Right ventricle myocardium inferior (tissue), 1 donor: ENCODE measurements at regions not wholly inside any gene's neighbourhood (a gene's known extent, or its start where the extent isn't known, plus 50 kb on each side); places are given as distances from the start of the nearest gene placed in this dataset.
A peak's percentile ranks its signal among the peaks of the same experiment; 100 is the strongest.
"Not testable (repeated sequence)": the region's sequence is repeated elsewhere in the genome, so short reads cannot be mapped to it uniquely, and the experiment has no call there.

Experiments
- ATAC-seq: fragments of 200-7000 bp; cut with Tn5 transposase; one replicate; pipeline ENCODE4 v1.9.1; 2020; ENCODE audit warnings: mild to moderate bottlenecking, moderate library complexity
- DNase-seq: peaks from one replicate; pipeline ENCODE4 v3.0.0; 2021; ENCODE audit errors: missing footprints
- intact Hi-C: fragments of 100-400 bp; cut with DNase I; formaldehyde crosslinking; loops from one replicate; pipeline ENCODE4 v1.11.0; 2022
- donor health status: DM: no; HTN: yes; CAD: no; lungs with severe emphysema.

DNA sequence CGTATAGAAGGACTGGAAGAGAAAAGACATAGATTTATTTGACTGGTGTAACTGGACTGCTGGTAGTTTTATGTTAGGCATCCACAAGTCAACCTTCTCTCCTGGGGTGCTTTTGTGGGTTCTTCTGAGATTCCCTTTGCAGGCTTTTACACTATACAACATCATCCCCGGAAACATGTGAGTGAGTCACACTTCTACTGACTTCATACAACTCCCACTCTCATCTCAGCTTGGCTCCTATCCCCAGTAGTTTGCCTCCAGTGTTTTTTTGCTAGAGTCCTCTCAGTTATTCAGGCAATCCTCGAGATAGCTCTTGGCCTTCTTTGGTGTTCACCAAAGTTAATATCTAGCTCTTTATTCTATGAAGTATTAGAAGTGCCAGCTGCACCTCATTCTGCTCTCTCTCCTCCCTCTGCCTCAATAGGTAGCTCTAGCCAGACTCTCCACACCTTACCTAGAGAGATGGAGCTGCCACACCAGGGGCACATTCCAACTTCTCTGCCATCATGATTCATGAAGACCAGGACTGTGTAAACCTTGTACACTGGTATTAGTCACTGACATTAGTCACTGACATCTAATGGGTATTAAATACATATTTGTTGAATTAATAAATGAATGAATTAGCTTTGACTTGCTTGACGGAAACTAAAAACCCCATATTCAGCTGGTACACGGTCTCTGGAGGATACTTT is 281.9 kb downstream of the PPP1R3A start:
- ATAC-seq (no peak), DNase-seq (no peak)
- intact Hi-C loops: no loop called here

- intact Hi-C loops: no loop called here
Measured at GRCh38 chr7:113635492-113635891, 283.3 kb downstream of the PPP1R3A start.

GRCh38 chr7:113633073-113633472 is 285.7 kb downstream of the PPP1R3A start:
- DNase-seq (no peak), ATAC-seq (no peak)
- intact Hi-C loops: no loop called here

More at GRCh38 chr7:113635492-113635891, 283.3 kb downstream of the PPP1R3A start:
- ATAC-seq: no peak
- DNase-seq: no peak

DNA sequence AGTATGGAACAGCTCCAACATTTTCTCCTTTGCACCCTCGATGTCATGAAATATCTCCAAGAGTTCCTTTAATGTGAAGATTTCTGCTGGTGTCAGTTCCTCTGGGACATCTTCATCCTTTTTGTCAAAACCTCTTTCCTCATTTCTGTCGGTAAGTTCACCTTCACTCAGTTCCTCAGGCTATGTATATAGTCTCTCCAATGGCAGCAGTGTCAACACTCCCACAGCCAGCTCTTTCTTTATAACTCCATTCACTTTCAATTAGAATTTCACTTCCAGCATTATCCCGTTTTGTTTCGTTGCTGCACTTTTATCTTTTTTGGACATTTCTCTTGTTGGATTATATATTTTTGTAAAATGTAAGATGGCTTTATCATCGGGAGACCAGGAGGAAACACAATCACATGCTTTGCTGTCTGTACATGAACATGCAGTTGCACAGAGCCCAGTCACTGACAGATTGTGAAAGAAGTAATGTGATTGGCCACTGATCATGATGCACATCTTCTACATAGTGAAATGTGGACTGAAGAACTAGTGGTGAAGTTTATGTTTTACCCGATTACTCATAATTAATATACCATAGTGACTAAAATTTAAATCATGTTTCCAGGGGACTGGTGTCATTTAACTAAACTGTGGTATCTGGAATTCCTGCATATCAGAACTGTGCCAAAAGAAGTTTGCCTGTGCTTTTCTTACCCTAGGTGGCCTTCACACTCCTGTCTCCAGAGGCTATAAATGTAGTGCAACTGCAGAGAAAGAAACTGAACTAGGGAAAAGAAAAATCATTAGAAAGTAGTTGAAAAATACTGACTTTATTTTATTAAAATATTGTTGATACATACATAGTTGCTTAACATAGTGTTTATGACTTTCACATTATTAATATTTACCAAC is 289.6 kb downstream of the PPP1R3A start:
- ATAC-seq (no peak), DNase-seq (no peak)
- intact Hi-C loops: no loop called here

GRCh38 chr7:113625494-113626102 is 293.2 kb downstream of the PPP1R3A start:
- no peak for ATAC-seq
- intact Hi-C loops: no loop called here
- no peak for DNase-seq

GRCh38 chr7:113622796-113623195 is 296.0 kb downstream of the PPP1R3A start:
- ATAC-seq: no peak
- no peak for DNase-seq
- intact Hi-C loops: no loop called here

GRCh38 chr7:113610572-113610971 is 308.2 kb downstream of the PPP1R3A start:
- ATAC-seq (no peak), DNase-seq (no peak)
- intact Hi-C loops: no loop called here

- intact Hi-C loops: no loop called here
- ATAC-seq (no peak), DNase-seq (no peak)
Measured at GRCh38 chr7:113608782-113609181, 310.0 kb downstream of the PPP1R3A start.

GRCh38 chr7:113606325-113606724 is 312.5 kb downstream of the PPP1R3A start:
- ATAC-seq (no peak), DNase-seq (no peak)
- intact Hi-C loops: no loop called here

DNA sequence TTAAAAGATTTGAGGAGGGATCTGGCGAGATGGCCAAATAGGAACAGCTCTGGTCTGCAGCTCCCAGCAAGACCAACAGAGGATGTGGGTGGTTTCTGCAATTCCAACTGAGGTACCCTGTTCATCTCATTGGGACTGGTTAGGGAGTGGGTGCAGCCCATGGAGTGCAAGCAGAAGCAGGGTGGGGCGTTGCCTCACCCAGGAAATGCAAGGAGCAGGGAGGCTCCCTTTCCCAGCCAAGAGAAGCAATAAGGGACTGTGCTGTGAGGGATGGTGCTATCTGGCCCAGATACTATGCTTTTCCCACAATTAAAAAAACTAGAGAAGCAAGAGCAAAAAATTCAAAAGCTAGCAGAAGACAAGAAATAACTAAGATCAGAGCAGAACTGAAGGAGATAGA is 318.4 kb downstream of the PPP1R3A start:
- DNase-seq, ATAC-seq, intact Hi-C loops: not testable (repeated sequence)

GRCh38 chr7:113593455-113593854 is 325.4 kb downstream of the PPP1R3A start:
- peak; percentile 14 for DNase-seq
- intact Hi-C loops, ATAC-seq: not testable (repeated sequence)

DNA sequence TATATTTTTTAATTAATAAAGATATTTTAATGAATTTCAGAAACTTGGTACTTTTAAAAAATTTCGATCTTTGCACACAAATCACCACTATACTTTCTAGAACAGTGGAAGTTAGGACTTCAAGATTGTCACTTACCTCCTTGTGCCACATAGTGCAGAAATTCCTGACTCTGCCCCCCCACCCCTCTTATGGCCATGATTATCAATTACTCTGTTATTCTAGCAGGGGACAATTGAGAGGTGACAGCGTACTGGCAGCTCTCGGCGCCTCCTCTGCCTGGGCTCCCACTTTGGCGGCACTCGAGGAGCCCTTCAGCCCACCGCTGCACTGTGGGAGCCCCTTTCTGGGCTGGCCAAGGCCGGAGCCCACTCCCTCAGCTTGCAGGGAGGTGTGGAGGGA is 325.9 kb downstream of the PPP1R3A start:
- intact Hi-C loops, ATAC-seq, DNase-seq: not testable (repeated sequence)

GRCh38 chr7:113582471-113582870 is 336.3 kb downstream of the PPP1R3A start:
- DNase-seq (no peak), ATAC-seq (no peak)
- intact Hi-C loops: no loop called here

- peak; percentile 51 for DNase-seq
- intact Hi-C loops: not testable (repeated sequence)
Measured at GRCh38 chr7:113563257-113563656, 355.6 kb downstream of the PPP1R3A start.

DNA sequence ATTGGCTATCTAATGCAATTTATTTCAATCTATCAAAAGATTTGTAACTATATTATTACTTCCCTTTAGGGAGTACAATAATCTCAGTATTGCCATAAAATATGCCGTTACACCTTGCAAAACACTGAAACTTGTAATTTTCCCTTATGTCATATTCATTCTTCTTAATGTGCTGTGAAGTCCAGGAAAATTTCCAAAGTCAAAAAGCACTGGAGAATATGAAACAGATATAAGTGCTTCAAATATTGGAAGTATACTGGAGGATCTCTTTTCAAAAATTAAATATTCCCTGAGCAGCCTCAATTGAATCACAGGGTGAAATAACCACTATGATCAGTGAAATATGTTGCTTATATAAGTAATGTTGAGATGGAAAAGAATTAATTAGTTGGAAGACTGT is 356.0 kb downstream of the PPP1R3A start:
- intact Hi-C loops: no loop called here
- no peak for ATAC-seq
- DNase-seq: no peak

More at GRCh38 chr7:113563257-113563656, 355.6 kb downstream of the PPP1R3A start:
- not testable (repeated sequence) for ATAC-seq

DNA sequence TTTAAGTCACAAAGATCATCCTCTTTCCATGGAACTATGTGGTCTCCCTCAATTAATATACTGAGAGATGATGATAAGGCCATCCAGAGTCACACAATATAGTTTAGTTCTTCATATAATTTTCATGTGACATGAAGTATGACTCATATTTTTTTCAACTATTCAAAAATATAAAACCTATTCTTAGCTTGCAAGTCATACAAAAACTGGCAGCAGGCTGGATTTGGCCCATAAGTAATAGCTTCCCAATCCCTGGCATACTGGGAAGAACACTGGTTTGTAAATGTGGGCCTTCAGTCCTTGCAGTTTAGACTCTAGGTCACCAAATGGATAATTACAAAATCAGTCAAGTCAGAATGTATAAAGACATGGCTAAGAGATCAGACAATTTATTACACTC is 356.6 kb downstream of the PPP1R3A start:
- intact Hi-C loops: no loop called here
- ATAC-seq (no peak), DNase-seq (no peak)

DNA sequence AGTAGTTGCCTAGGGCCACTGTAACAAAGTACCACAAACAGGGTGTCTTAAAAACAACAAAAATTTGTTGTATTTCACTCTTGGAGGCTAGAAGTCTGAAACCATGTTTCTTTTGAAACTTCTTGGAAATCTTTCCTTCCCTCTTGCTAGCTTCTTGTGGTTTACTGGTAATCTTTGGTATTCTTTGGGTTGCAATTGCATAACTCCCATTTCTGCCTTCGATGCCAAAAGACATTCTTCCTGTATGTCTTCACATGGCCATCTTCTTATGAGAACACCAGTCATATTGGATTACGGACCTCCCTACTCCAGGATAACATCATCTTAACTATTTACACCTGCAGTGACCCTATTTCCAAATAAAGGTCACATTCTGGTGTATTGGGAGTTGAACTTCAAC is 357.4 kb downstream of the PPP1R3A start:
- no peak for ATAC-seq

GRCh38 chr7:113550966-113551365 is 367.8 kb downstream of the PPP1R3A start:
- intact Hi-C loops: no loop called here

More for the DNA sequence above, 357.4 kb downstream of the PPP1R3A start:
- intact Hi-C loops: no loop called here
- no peak for DNase-seq

GRCh38 chr7:113548561-113548960 is 370.2 kb downstream of the PPP1R3A start:
- DNase-seq (no peak), ATAC-seq (no peak)
- intact Hi-C loops: no loop called here

More at GRCh38 chr7:113550966-113551365, 367.8 kb downstream of the PPP1R3A start:
- ATAC-seq (no peak), DNase-seq (no peak)
